Fibroblast of skin of left quadriceps (primary cell): ENCODE measurements at regions not wholly inside any gene's neighbourhood (a gene's known extent, or its start where the extent isn't known, plus 50 kb on each side); places are given as distances from the start of the nearest gene placed in this dataset.
"Not testable (repeated sequence)": the region's sequence is repeated elsewhere in the genome, so short reads cannot be mapped to it uniquely, and the experiment has no call there.

Source experiments
- DNase-seq, 2 experiments: peaks; one replicate each; pipeline ENCODE4 v3.0.0-alpha.2; 2013; ENCODE audit warnings: low read depth in 2 of 2

- no peak for DNase-seq
Observed at GRCh38 chr5:162990063-162990462, 447.3 kb upstream of the CCNG1 start.

DNA sequence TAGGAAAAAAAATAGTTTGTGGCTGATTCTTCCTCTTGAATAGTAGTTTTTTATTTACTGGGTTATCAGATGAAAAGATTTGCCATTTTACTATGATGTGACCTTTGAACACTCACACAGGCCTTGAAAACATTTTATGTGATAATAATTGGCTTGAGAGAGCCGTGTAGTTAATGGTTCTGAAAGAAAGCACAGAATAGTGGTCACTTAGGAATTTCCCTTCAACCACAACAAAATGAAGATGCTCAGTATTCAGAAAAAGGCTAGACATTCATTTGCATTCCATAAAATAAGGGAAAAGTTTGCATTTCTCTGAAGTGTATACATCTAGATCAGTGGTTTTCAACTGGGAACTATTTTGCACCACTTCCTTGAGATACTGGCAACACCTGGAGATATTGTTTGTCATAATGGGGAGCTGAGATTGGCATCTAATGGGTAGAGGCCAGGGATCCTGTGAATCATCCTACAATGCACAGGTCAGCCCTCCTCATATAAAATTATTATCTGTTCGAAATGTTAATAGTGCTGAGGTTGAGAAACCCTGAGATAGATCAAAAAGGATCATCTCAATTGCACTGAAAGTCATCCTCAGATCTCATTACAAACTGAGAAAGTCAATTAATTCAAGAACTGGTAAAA lies 446.4 kb upstream of the CCNG1 start:
- DNase-seq = no peak

- DNase-seq = no peak
Observed at GRCh38 chr5:162995568-162995967, 441.8 kb upstream of the CCNG1 start.

GRCh38 chr5:162996053-162996452 lies 441.3 kb upstream of the CCNG1 start:
- DNase-seq = no peak

DNA sequence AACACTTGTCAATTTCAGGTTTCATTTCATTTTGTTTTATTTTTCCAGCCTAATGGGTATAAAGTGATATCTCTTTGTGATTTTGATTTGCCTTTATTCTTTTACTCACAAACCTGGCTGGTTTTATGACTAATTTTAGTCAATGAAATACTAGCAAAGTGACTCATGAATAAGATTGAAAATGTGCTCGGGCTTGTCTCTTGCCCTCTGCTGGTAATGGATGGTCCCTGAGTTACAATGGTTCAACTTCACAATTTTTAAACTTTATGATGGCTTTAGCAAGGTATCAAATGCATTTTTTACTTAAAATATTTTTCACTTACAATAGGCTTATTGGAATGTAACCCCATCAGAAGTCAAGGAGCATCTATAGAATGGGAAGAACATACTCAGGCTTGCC lies 431.4 kb upstream of the CCNG1 start:
- DNase-seq = no peak

GRCh38 chr5:163022582-163023128 lies 414.7 kb upstream of the CCNG1 start:
- DNase-seq = no peak

- no peak for DNase-seq
Observed at GRCh38 chr5:163023846-163024245, 413.5 kb upstream of the CCNG1 start.

GRCh38 chr5:163024936-163025335 lies 412.5 kb upstream of the CCNG1 start:
- no peak for DNase-seq

- no peak for DNase-seq
Observed at GRCh38 chr5:163033656-163034055, 403.7 kb upstream of the CCNG1 start.

DNA sequence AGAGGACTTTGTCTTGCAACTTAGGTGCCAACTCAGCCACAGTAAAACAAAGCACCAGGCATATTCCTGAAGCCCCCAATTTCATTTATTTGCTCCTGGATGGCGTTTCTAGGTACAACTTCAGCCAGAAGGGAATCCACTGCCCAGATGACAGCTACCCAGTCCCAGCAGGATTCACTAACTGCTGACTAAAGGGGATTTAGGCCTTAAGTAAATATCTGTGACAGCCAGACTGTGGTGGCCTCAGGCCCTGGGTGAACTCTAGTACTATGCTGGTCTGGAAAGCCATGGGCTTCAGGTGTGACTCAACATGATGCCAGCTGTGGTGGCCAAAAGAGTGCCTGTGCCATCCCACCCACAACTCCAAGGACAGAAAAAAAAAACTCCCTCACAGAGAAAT lies 396.1 kb upstream of the CCNG1 start:
- no peak for DNase-seq

GRCh38 chr5:163079618-163080017 lies 357.8 kb upstream of the CCNG1 start:
- DNase-seq = no peak

DNA sequence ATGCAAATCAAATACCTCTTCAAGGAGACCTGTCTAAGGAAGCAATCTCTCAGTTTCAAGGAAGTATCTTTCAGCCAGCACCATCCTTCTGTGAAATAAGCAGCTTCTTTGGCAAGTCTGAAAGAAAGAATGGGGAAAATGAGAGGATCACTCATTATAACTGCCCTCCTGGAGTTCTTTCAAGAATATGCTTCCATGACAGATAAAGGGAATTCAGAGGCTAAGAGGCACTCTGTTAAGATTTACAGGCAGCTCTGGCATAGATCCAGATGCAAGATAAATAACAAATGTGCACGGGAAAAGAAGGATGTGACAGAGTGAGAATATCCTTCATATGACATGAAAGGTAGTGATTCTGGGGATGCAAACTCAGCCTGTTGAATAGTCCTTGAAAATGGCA lies 348.2 kb upstream of the CCNG1 start:
- no peak for DNase-seq

GRCh38 chr5:163089926-163090325 lies 347.5 kb upstream of the CCNG1 start:
- no peak for DNase-seq

DNA sequence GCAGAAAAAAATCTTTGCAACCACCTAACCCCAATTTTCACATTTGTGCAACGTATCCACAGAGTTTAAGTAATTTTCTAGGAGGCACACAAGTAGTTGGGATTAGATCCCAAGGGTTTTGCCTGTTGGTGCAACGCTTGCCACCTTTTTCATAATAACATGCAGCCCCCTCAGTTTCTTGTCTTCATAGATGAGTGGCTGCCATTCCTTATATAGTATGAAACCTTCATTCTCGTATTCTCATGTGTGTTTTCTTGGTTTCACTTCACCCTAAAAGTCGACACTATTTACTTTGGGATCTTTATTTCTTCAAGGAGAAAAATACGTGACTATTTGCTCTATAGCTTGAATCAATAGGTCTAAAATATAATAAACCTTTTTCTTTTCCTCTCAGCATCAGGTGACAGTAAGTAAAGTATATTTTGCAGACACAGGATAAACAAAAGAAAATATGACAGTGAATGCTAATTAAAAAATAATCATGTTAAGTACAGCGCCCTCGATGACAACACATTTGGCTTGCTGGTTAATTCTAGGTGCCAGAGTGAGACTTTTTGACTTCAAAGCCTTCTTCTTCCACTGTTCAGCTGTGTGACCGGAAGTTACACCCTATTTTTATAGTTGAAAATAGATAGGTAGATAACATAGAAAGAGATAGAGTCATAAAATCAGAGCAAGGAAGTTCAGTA lies 342.8 kb upstream of the CCNG1 start:
- no peak for DNase-seq

GRCh38 chr5:163104464-163104863 lies 332.9 kb upstream of the CCNG1 start:
- no peak for DNase-seq

- DNase-seq = peak; percentile 3 to 6
Observed at GRCh38 chr5:163105456-163105855, 331.9 kb upstream of the CCNG1 start.

GRCh38 chr5:163106098-163106497 lies 331.3 kb upstream of the CCNG1 start:
- no peak for DNase-seq

DNA sequence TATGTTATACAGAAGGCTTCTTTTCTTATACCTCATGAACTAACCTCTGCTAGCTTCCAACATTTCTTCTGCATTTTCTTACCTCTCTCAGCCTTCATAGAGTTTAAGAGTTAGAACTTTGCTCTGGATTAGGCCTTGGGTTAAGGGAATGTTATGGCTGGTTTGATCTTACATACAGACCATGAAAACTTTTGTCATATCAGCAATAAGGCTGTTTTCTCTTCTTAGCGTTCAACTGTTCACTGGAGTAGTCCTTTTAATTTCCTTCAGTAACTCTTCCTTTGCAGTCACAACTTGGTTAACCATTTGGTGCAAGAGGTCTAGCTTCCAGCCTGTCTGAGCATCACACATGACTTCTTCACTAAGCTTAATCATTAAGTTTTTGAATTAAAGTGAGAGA lies 329.0 kb upstream of the CCNG1 start:
- DNase-seq = no peak

DNA sequence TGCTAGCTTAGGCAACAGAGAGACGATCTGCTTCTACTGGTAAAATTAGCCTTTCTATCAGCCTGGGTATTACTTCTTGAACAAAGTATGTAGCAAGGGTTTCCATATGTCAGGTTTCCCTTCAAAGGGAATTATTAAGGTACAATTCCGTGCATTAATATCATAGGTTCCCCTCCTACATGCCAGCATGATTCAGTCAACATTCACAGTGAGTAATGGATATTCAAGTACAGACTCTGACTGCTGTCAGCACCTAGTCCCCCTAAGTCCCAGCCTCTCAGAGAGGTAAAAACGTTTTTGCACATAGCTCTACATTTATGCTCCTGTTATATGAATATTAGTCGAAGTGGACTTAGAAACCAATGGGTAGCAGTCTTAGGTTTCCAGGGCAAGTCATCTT lies 322.4 kb upstream of the CCNG1 start:
- DNase-seq = no peak

- DNase-seq = not testable (repeated sequence)
Observed at GRCh38 chr5:163116618-163117017, 320.8 kb upstream of the CCNG1 start.

DNA sequence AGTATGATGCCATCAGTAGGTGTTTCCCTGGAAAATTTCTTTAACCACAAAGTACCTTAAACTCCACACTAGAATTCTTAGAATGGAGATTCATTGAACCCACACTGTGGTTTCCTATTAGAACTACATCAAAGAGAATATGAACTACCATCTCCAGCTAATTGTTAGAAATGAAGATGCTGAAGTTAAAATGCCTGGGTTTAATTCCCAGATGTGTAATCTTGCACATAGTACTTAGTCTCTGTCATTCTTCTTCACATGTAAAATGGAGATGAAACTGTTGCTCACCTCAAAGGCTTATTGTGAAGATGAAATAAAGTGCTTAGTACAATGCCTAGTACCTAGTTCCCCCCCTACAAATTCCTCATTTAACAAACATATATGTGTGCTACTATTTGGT lies 303.3 kb upstream of the CCNG1 start:
- no peak for DNase-seq

DNA sequence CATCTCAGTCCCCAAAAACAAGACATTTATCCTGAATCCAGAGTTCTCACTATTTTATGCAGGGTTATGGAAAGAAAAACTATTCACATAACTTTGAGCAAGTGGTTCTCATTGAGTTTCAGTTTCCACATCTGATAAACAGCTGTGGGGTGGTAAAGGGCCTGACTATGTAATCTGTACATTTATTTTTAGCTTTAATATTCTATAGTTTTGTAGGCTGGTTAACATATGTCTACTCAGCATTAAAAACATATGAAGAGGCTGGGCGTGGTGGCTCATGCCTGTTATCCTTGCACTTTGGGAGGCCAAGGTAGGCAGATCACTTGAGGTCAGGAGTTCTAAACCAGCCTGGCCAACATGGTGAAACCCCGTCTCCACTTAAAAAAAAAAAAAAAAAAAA lies 301.5 kb upstream of the CCNG1 start:
- no peak for DNase-seq

GRCh38 chr5:163161512-163161911 lies 275.9 kb upstream of the CCNG1 start:
- DNase-seq = no peak

DNA sequence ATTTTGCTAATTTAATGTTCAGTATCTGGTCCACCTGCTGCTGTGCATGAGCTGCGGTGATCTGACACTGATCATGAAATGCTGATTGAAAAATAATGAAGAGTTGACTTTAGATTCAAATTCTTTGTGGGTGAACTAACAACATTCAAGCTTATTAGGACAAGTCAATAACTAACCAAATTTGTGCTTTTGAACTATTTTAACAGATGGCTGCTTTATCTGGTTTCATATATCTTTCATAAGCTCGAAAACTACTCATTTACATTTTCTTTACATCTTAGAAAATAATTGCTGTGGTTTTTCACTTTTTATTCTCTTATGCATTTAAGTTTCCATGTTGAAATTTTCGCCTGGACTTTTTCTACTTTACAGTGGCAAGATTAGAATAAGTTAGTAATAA lies 274.8 kb upstream of the CCNG1 start:
- no peak for DNase-seq
